Spinal cord (tissue), 9 donors: ENCODE measurements at regions not wholly inside any gene's neighbourhood (a gene's known extent, or its start where the extent isn't known, plus 50 kb on each side); places are given as distances from the start of the nearest gene placed in this dataset.

Experiments used
- DNase-seq, 6 donors: peaks; one replicate each; pipeline versions ENCODE4 v3.0.0 to v3.0.0-alpha.2; 2013 to 2015; ENCODE audit warnings: low spot score in 6 of 6, low read depth in 4 of 6
- H3K27ac ChIP-seq: one replicate; pipeline ENCODE4 v1.5.1; 2013; ENCODE audit warnings: low read depth, low read length, control low read depth
- H3K27me3 ChIP-seq: one replicate; pipeline ENCODE4 v1.6.1; 2013; ENCODE audit warnings: low read length; ENCODE audit not compliant: control insufficient read depth, insufficient read depth
- H3K36me3 ChIP-seq: one replicate; pipeline ENCODE4 v1.6.1; 2013; ENCODE audit warnings: low read length; ENCODE audit not compliant: control insufficient read depth, insufficient read depth
- H3K4me1 ChIP-seq: one replicate; pipeline ENCODE4 v1.6.1; 2013; ENCODE audit warnings: low read length; ENCODE audit not compliant: control insufficient read depth, insufficient read depth
- H3K4me3 ChIP-seq: one replicate; pipeline ENCODE4 v1.5.1; 2013; ENCODE audit warnings: low read depth, low read length, control low read depth
- H3K9me3 ChIP-seq: one replicate; pipeline ENCODE4 v1.6.1; 2013; ENCODE audit warnings: low read length; ENCODE audit not compliant: control insufficient read depth, insufficient read depth
- WGBS: methylation state at CpG from one replicate; pipeline ENCODE4 v1.1.5; 2013; ENCODE audit warnings: missing lambda C conversion rate; ENCODE audit not compliant: insufficient coverage; 5-methylcytosine and 5-hydroxymethylcytosine counted together
- donor health status: healthy.

DNA sequence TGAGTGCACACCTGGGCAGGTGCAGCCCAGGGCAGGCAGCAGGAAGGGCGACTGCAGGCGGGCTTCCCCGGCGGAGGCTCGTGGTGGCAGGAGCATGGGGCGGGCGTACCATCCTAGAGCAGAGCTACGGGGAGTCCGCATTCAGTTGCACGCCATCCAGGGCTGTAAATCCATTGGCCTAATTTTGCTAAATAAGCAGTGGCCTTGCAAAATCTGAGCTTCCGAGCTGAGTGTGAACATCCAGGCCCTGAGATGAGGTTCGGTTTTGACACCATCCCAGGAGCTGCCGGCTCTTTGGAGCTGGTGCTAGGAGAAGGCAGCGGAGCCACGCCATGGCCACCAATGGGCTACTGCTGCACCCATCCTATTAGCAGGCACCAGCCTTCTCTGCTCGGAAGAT, 664.8 kb downstream of the BRD1 start:
- 87% methylated on average over 15 of the region's 16 CpGs for WGBS
- Histone ChIP-seq H3K4me3 (no peak overlapping the region), H3K4me1 (no peaks in the 10 kb centered on the region), H3K9me3 (no peaks in the 10 kb centered on the region), H3K36me3 (no peaks in the 10 kb centered on the region), H3K27ac (no peak overlapping the region), H3K27me3 (no peaks in the 10 kb centered on the region)
- no peak for DNase-seq

DNA sequence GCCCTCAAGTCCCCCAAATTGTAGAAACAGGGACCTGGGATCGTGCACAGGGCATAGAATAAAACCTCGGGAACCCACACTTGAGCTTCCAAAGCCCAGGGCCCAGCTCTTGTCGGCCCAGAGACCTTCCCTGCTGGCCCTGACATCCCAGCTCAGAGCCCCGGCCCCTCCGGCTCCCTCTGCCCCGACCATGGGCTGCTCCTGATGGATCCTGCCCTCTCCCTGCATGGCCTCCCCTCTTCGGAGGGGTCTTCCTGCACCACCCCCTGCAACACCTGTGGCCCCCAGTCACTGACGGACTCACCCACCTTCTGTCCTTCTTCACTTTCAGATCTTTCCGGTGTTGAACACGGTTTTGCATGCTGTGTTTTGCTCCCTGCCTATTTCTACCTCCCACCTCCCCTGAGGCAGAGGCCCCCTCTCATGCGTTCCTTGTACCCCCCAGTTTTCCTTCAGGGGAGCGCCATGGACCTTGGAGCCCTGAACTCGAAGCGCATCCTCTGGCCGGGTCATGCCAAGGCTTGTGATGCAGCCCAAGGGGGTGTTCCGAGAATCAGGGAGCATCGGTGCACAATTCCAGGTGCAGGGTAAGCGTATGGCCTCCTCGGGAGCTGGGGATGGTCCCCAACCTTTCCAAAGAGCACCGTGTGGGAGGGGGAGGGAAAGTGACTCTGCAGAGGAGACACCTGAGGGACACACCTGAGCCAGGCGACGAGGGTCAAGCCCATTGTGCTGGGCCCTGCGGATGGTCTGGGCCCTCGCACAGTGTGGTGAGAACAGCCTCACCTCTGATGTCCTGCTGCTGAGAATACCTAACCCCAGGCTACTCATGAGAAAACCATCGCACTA, 666.4 kb downstream of the BRD1 start:
- Histone ChIP-seq H3K36me3 (no peaks in the 10 kb centered on the region), H3K4me3 (no peak overlapping the region), H3K4me1 (peaks cover 5% of the 10 kb centered on the region), H3K27me3 (no peaks in the 10 kb centered on the region), H3K27ac (no peak overlapping the region), H3K9me3 (no peaks in the 10 kb centered on the region)
- DNase-seq = no peak
- 96% methylated on average over 25 of the region's 25 CpGs for WGBS

DNA sequence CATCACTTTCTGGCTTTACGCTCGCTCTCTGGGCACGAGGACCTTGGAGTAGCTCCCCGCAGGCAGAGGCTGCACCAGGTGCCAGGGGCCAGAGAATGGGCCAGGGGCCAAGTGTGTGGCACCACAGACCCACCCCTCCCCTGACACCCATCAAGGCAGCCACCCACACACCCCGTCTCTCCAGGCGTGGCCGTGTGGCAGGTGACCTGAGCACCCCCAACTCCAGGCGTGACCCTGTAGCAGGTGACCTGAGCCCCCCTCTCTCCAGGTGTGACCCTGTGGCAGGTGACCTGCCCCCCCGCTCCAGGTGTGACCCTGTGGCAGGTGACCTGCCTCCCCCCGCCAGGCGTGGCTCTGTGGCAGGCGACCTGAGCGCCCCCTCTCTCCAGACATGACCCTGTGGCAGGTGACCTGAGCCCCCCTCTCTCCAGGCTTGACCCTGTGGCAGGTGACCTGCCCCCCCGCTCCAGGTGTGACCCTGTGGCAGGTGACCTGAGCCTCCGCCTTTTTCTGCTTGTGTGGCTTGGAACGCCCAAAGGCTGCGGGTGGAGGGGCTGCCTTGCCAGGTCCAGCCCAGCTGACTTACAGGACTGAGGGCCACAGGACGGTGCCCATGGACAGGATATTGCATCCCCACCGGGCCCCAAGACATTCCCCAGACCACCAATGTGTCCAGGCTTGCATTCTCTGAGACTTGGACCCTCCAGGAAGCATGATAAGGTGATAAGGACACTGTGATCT, 667.2 kb downstream of the BRD1 start:
- H3K36me3 ChIP-seq = no peaks in the 10 kb centered on the region
- H3K4me1 ChIP-seq = peaks cover 13% of the 10 kb centered on the region
- no peaks in the 10 kb centered on the region for H3K27me3 ChIP-seq
- H3K27ac ChIP-seq = no peak overlapping the region
- no peak for DNase-seq
- no peak overlapping the region for H3K4me3 ChIP-seq
- H3K9me3 ChIP-seq = no peaks in the 10 kb centered on the region
- 82% methylated on average over 17 of the region's 19 CpGs for WGBS

DNA sequence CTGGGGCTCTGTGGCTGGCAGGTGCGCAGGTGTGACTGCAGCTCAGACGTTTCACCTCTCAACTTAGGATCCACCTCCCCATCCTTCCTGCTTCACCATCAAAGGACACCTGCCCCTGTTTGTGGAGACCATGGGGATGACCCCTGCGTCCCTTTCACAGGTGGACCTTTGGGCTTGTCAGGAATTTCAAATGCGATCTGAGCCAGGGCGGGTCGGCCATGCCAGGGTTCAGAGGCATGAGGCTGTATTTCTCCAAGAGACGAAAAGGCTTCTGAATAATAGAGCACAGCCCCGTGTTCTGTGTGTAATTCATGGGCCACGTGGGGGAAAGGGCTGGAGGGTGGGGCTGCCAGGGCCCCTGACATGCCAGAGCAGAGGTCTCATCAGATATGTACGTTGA, 668.0 kb downstream of the BRD1 start:
- peaks cover 19% of the 10 kb centered on the region for H3K4me1 ChIP-seq
- WGBS = 83% methylated on average over 9 of the region's 10 CpGs
- no peaks in the 10 kb centered on the region for H3K36me3 ChIP-seq
- H3K27me3 ChIP-seq = no peaks in the 10 kb centered on the region
- H3K4me3 ChIP-seq = no peak overlapping the region
- no peak overlapping the region for H3K27ac ChIP-seq
- H3K9me3 ChIP-seq = no peaks in the 10 kb centered on the region
- no peak for DNase-seq

DNA sequence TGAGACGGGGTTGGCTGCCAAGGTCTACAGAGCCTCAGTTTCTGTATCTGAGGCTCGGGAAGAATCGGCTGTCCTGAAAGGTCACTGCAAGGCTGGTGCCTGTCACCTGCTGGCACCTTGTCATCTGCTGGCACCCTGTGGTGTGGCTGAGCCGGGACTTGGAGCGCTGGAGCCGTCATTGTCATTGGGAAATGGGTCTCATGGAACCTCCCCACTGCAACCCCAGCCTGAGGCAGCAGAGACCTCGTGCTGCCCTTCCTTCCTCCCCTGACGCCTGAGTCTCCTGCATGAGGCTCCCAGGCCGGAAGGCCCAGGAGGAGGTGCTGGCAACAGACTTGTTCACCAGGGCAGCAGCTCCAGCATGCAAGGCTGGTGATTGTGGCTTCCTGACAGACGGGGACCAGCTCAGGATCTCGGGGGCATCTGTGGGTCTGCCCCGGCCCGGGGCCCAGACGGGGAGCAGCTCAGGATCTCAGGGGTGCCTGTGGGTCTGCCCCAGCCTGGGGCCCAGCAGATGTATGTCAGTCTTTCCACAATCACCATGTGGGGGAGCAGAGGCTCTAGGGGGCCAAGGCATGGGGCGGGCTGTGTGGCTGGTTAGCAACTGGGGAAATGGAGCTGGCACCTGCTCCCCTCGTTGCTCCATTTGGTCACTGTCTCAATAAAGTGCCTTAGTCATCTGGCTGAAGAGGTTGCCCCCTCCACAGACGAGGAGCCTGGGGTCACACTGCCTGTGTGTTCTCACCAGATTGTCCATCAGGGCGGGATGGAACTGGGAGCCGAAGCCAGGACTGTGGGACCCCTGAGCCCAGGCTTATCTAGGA, 668.7 kb downstream of the BRD1 start:
- WGBS = 81% methylated on average over 19 of the region's 19 CpGs
- Histone ChIP-seq H3K4me1 (peaks cover 23% of the 10 kb centered on the region), H3K4me3 (no peak overlapping the region), H3K27ac (no peak overlapping the region), H3K27me3 (no peaks in the 10 kb centered on the region), H3K9me3 (no peaks in the 10 kb centered on the region), H3K36me3 (no peaks in the 10 kb centered on the region)
- DNase-seq = no peak

DNA sequence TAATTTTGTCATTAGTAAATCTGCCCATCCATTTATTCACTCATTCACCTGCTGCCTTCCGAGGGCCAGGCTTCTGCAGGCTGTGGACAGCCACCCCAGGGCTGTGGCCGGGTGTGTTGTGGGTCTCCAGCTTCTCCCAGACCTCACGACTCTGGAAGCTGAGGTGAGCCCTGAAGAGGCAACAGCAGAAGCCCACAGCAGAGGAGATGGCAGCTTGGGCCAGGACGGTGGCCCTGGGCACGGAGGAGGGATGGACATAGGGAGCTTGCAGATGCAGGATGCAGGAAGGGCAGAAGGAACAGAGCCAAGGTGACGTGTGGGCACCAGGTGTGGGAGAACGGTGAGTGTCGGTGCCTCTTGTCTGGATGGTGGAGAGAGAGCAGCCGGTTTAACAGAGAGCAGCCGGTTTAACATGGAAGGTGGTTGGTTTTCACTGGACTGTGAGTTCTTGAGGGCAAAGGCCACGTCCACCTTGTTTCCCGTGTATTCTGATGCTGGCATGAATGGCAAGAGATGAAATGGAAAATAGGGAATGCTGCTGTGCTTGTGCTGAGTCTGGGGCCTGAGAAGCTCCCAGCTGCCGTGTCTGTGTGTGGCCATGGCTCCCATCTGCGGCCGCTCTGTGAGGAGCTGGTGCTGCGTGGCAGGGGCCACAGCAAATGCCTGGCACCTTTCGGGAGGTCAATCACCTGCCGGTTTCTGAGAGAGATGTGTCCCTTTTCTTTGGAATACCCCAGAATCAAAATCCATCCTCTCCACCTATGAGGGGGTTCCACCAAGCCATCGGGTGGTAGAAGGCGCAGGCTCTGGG, 669.9 kb downstream of the BRD1 start:
- no peaks in the 10 kb centered on the region for H3K36me3 ChIP-seq
- peaks cover 23% of the 10 kb centered on the region for H3K4me1 ChIP-seq
- no peaks in the 10 kb centered on the region for H3K27me3 ChIP-seq
- no peaks in the 10 kb centered on the region for H3K9me3 ChIP-seq
- 92% methylated on average over 15 of the region's 20 CpGs for WGBS
- DNase-seq = no peak
- H3K4me3 ChIP-seq = no peak overlapping the region
- no peak overlapping the region for H3K27ac ChIP-seq

DNA sequence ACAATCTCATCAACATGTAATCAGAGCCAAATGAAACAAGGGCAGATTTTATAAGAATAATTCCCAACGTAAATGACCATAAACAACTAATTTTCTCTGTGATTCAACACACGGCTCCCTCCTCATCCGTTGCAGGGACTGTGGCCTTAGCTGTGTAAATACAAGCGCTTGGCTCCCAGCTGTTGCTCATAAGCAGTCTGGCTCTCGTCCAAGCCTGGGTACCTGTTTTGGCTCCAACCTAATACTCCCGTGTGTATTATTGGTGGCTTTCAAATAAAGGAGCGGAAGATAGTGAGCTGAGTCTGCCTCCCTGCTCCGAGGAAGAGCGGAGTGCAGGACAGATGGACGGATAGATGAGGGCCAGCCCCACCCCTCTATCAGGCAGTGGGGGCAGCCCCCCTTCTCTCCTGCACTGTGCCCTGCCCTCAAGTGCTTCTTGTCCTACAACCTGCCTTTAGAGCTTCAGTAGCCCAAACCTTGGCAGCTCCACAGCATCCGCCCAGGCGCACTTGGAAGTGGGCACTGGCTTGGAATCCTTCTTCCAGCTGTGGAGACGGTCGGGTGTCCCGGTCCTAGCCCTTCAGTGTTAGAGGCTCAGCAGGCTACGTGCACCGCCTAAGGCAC, 670.9 kb downstream of the BRD1 start:
- DNase-seq = peak in 2 of 6 donors; percentile 13 to 81
- Histone ChIP-seq H3K27ac (no peak overlapping the region), H3K9me3 (no peaks in the 10 kb centered on the region), H3K36me3 (no peaks in the 10 kb centered on the region), H3K4me3 (no peak overlapping the region), H3K27me3 (no peaks in the 10 kb centered on the region), H3K4me1 (peaks cover 23% of the 10 kb centered on the region)
- WGBS = 78% methylated on average over 15 of the region's 17 CpGs

DNA sequence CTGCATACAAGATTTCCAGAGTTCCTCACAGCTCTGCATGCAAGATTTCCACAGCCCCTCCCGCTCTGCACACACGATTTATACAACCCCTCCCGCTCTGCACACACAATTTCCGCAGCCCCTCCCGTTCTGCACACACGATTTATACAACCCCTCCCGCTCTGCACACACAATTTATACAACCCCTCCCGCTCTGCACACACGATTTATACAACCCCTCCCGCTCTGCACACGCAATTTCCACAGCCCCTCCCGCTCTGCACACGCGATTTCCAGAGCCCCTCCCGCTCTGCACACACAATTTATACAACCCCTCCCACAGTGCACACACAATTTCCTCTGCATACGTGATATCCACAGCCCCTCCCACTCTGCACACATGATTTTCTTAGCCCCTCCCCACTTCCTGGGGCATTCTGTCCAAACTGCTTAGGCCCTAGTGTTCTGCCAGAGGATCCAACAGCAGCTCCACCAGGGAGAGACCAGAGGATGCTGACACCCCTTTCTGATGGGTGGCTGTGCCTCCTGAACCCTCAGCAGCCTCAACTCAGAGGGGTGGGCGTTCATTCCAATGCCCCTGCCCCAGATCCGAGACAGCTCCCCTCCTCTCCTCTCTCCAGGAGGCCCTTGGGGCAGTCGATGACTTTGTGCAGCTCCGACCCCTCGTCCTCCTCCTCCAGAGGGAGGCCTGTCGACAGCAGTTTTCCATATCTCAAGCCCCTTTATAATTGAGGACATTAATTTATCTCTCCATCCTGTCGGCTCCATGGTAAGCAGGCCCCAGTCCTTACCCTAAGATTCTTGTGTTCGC, 671.7 kb downstream of the BRD1 start:
- Histone ChIP-seq H3K9me3 (no peaks in the 10 kb centered on the region), H3K4me3 (no peak overlapping the region), H3K4me1 (peaks cover 31% of the 10 kb centered on the region), H3K36me3 (no peaks in the 10 kb centered on the region), H3K27ac (no peak overlapping the region), H3K27me3 (no peaks in the 10 kb centered on the region)
- 53% methylated on average over 23 of the region's 24 CpGs for WGBS
- no peak for DNase-seq
